Brain pericyte (primary cell): ENCODE measurements at regions not wholly inside any gene's neighbourhood (a gene's known extent, or its start where the extent isn't known, plus 50 kb on each side); places are given as distances from the start of the nearest gene placed in this dataset.

Experiments used
- DNase-seq: peaks from one replicate; pipeline ENCODE4 v3.0.0-alpha.2; 2012; ENCODE audit warnings: low read depth, low spot score

- no peak for DNase-seq
Measured at GRCh38 chr7:155930527-155930926, 118.3 kb upstream of the SHH start.

GRCh38 chr7:155930061-155930460, 117.8 kb upstream of the SHH start:
- no peak for DNase-seq

GRCh38 chr7:155928583-155928982, 116.3 kb upstream of the SHH start:
- no peak for DNase-seq

- no peak for DNase-seq
Measured at GRCh38 chr7:155927905-155928304, 115.6 kb upstream of the SHH start.

GRCh38 chr7:155925682-155926081, 113.4 kb upstream of the SHH start:
- DNase-seq = no peak

GRCh38 chr7:155922067-155922816, 110.0 kb upstream of the SHH start:
- DNase-seq = no peak

GRCh38 chr7:155921804-155922066, 109.5 kb upstream of the SHH start:
- DNase-seq = no peak

- no peak for DNase-seq
Measured at GRCh38 chr7:155921086-155921803, 109.0 kb upstream of the SHH start.

- DNase-seq = no peak
Measured at GRCh38 chr7:155920068-155920461, 107.8 kb upstream of the SHH start.

GRCh38 chr7:155919391-155920067, 107.3 kb upstream of the SHH start:
- no peak for DNase-seq

GRCh38 chr7:155918720-155919390, 106.6 kb upstream of the SHH start:
- DNase-seq = peak; percentile 92

GRCh38 chr7:155917836-155918430, 105.7 kb upstream of the SHH start:
- no peak for DNase-seq

GRCh38 chr7:155916926-155917655, 104.8 kb upstream of the SHH start:
- no peak for DNase-seq

GRCh38 chr7:155914341-155914740, 102.1 kb upstream of the SHH start:
- DNase-seq = no peak

- no peak for DNase-seq
Measured at GRCh38 chr7:155913719-155914118, 101.5 kb upstream of the SHH start.

GRCh38 chr7:155913291-155913690, 101.0 kb upstream of the SHH start:
- no peak for DNase-seq

GRCh38 chr7:155911471-155912105, 99.3 kb upstream of the SHH start:
- no peak for DNase-seq

GRCh38 chr7:155908385-155908784, 96.1 kb upstream of the SHH start:
- no peak for DNase-seq

GRCh38 chr7:155907450-155908200, 95.4 kb upstream of the SHH start:
- DNase-seq = no peak

- DNase-seq = no peak
Measured at GRCh38 chr7:155901176-155901575, 88.9 kb upstream of the SHH start.
